ENCODE measurements at regions not wholly inside any gene's neighbourhood (a gene's known extent, or its start where the extent isn't known, plus 50 kb on each side); places are given as distances from the start of the nearest gene placed in this dataset.

DNA sequence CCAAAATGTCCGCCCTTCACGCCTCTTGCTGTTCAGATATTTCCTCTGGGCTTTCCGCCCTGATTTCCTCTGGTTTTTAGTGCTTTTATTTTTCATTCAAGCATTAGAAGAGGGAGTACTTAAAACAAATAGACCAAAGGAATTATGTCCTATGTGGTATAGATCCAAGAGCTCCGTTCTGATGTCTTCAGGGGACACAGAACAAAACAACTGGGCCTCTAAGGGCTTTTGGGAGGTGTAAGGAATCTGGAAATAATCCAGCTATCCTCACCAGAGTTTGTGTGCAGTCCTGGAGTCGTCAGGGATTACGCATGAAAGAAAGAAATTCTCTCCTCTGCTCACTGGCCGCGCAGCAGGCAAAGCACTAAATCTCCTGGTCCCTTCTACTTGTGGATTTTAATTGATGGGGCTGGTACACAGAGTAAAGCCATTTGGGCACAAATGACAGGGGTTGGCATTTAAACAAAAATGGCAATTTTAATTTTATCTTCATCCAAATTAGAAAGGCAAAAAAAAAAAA lies 999.2 kb downstream of the ADGRL3 start:
- DNase-seq: no peak

DNA sequence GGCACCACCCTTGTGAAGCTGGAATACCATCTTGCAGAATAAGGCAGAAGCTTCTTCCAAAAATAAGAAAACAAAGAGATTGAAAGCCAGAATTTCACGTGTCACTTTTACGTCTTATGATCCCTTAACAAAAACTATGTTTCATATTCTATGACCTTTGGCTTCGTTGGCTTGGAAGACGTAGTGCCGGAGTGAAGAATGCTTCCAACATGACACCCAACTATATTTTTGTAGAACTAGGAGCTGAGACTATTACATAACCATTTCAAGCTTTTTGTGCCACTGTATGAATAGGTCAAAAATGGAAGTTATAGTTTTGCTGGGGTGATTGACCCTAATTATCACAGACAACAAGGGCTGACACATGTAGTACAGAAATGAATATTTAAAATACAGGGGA lies 996.2 kb downstream of the ADGRL3 start:
- DNase-seq: no peak

DNA sequence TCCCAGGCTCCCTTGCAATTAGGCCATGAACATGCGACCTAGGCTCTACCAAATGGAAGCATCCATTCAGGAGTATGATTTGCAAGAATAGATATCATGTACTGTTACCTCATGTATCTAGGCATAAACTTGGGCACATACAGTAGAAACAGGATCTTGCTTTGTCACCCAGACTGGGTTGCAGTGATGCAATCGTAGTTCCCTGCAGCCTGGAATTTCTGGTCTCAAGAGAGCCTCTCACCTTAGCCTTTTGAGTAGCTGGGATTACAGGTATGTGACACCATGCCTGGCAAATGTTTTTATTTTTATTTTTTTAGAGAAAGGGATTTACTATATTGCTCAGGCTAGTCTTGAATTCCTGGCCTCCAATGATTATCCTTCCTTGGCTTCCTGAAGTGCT lies 994.2 kb downstream of the ADGRL3 start:
- DNase-seq: no peak

GRCh38 chr4:62193761-62194160 lies 993.6 kb downstream of the ADGRL3 start:
- DNase-seq: no peak

DNA sequence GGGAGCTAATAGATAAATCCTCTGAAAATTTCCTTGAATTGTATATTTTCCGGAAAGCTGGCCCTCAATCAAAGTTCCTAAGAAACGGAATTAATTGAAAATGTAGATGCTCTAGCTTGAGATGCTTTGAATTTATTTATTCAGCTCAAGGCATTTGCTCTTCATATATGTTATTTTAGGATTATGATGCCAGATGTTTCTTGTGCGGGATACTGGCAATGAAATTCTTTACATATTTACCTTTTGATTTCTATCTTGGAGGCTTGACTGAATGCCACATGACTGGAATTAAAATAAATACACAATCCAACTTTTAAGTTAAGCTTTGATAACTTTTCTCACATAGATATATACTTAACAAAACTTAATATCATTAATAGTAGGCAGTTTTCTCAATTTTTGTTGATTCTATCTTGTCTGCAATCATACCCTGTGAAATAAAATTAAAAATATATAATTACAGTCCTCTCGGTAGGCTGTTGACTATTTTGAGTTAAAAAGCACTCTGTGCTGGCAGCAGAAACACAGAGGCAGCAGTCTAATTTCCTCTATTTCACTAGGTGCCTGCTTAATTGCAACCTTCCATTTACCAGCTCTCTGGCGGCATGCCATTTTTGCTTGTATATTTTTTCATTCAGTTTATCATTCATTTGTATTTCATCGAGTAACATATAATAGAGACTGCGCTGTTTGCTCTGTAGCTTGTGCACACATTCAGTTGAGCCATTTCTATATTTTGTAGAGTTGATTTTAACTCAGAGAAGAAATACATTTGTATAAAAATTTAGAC lies 991.5 kb downstream of the ADGRL3 start:
- DNase-seq: no peak

GRCh38 chr4:62170235-62170634 lies 970.1 kb downstream of the ADGRL3 start:
- DNase-seq: no peak

DNA sequence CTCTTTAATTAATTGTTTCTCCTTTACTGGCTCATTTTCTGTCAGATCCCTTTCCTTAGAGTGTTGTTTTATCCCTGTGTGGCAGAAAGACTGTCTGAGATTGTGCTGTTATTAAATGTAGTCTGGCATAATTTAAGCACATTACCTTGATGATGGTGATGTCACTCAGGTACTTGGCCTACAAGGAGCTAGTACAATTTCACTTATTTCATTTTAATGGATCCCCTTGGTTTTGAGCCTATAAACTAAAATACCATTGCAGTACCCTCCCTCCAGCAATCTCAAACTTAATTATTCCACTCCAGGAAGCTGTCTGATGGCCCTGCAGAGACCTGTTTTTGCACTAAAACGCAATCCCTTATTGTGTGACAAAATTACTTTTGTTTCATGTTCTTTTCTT lies 968.6 kb downstream of the ADGRL3 start:
- no peak for DNase-seq

DNA sequence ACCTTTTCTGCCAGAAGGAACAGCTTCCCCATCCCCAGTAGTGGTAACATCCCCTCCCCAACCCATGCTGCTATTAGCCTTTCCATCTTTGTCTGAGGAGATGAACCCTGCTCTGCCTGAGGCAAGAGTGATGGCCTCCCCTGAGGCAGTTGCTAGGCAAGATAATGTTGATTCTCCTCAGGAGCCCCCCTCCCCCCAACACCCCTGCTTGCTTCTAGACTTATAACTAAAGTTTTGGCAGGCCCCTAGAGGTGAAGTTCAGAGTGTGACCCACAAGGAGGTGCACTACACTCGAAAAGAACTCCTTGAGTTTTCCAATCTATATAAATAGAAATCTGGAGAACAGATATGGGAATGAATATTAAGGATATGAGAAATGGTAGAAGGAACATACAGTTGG lies 962.5 kb downstream of the ADGRL3 start:
- DNase-seq: no peak

DNA sequence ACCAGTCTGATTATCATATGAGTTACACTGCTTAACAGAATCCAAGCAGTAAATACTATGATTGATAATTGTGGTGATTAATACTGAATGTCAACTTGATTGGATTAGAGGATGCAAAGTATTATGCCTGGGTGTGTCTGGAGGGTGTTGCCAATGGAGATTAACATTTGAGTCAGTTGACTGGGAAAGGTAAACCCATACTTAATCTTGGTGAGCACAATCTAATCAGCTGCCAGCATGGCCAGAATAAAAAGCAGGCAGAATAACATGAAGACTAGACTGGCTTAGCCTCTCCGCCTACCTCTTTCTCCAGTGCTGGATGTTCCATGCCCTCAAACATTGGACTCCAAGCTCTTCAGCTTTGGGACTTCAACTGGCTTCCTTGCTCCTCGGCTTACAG lies 961.3 kb downstream of the ADGRL3 start:
- no peak for DNase-seq

DNA sequence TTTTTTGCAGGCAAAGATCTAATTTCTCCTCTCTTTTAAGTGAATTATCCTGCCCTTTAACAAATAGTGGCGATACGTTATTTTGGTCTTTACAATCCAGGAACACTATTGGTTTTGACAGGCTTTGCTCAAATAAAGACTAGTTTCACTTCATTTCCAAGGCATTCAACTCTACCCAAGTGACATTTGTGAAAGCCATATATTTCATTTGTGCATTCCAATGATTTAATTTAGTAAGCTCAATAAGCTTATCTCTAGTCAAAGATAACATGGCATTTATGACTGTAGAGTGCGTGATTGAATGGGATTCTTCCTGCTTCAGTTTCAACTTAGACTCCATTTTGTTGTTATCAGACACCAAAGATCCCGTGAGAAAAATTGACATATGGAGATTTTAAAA lies 959.8 kb downstream of the ADGRL3 start:
- no peak for DNase-seq

DNA sequence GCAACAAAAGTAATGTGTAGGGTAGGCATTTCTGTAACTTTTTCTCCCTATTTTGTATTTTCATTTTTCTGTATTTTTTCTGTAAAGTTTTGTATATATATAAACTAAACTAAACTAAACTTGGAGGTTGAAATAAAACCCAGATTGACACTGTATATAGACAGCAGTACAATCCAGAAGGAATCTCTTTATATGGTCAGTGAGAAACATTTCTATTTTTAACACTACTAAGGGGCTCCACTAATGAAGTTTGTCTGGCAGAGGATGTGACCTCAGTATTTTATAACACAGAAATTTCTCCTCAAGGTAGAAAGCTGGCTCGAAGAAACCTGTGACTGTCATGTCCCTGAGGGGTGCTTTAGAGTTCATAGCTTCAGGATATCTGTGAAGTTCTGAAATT lies 959.2 kb downstream of the ADGRL3 start:
- no peak for DNase-seq

DNA sequence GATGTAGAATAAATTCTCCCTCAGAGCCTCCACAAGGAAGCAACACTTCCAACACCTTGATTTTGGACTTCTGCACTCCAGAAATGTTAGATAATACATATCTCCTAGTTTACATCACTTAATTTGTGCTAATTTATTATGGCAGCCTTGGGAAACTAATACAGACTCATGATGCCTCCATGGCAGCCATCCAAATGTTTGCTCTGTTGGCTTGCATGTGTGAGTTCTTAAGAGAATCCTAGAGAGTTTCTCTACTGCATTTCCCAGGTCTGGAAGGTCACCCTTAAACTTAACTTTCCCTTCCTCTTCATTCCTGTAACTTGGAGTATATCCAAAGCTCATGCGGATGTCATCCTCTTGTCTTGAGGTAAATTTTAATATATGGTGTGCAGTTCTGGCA lies 956.1 kb downstream of the ADGRL3 start:
- DNase-seq: no peak

DNA sequence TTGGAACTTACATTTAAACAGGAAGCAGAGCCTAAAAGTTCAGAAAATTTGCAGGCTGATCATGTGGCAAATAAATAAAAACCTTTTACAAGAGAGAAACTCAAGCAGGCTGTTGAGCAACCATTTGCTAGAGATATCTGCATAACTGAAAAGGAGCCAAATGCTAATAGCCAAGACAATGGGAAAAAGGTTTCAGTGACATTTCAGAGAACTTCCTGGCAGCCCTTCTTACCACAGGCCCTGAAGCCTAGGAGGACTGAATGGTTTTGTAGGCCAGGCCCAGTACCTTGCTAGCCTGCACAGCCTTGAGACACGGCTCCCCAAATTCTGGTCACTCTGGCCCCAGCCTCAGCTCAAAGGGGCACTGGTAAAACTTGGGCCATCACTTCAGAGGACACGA lies 945.1 kb downstream of the ADGRL3 start:
- DNase-seq: no peak

DNA sequence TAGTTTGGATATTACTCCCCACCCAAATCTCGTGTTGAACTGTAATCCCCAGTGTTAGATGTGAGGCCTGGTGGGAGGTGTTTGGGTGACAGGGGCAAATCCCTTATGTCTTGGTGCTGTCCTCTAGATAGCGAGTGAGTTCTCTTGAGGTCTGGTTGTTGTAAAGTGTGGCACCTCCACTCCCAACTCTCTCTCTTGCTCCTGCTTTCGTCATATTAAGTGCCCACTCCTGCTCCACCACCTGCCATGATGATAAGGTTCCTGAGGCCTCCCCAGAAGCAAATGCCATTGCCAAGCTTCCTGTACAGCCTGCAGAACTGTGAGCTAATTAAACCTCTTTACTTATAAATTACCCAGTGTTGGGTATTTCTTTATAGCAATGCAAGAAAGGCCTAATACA lies 944.3 kb downstream of the ADGRL3 start:
- no peak for DNase-seq

DNA sequence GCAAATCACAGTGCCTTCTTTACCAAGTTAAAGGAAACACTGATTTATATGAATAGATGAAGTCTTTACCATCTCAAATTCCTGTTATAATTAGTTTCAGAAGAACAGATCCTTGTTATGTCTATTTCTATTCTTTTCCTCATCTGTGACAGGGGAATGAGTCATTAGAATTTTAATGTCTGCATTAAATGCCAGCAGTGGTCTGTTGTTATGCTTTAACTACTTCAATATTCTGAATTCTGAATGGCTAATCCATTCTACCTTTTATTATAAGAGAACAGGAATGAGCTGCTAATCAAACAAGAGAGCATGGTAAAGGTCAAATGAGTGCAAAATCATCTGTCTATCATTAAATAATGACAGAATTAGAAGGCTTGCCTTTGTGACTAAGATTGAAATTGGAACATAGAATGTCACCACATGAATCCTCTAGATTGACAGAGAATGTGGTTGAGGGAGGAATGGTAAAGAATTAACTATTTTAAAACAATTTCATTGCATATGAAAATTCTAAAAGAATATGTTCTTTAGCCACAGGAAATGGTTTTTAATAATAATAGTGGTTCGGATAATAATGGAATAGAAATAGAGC lies 935.5 kb downstream of the ADGRL3 start:
- no peak for DNase-seq

- no peak for DNase-seq
These were observed 933.9 kb downstream of the ADGRL3 start for GRCh38 chr4:62133977-62134376.

GRCh38 chr4:62133101-62133897 lies 933.2 kb downstream of the ADGRL3 start:
- DNase-seq: no peak

DNA sequence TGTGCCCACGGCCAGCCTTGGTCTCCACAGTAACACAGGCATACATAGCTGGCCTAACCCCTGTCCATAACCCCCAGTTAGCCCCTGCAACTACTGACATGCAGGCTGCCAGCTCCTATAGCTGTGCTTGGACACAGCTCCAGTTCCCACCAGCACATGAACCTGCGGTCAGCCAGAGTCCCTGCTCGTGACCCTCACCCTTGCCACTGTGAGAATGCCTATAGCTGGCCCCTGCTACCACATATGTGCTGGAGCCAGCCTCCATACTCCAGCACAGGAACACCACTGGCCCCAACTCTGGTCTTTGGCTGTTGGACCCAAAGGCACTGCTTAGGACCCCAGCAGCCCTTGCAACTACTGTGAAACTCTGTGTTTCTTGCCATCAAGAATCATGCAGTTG lies 930.9 kb downstream of the ADGRL3 start:
- no peak for DNase-seq

- DNase-seq: no peak
These were observed 930.5 kb downstream of the ADGRL3 start for GRCh38 chr4:62130637-62131036.

DNA sequence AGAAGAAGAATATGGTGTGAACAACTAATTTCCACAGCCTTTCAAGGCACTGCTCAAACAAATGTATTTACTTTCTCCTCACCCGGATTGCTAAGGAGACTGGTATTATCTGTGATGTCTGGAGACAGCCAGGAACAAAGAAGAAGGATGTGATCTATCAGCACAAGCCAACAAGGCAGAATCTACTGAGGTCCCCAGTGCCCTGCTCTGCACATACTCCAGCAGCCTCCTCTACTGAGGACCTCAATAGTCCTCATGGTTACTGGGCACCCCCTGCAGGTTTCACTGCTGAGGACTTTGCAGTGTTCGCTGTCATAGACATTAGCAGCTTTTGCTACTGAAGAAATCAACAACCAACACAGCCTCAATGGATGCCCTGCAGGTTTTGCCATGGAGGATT lies 930.1 kb downstream of the ADGRL3 start:
- no peak for DNase-seq

All from stimulated activated CD4-positive, alpha-beta T cell treated with anti-CD3 and anti-CD28 coated beads, Interleukin-15, amount 100 ng/mL, for 24 hours (primary cell).